GM23338 (cell line): ENCODE measurements at regions not wholly inside any gene's neighbourhood (a gene's known extent, or its start where the extent isn't known, plus 50 kb on each side); places are given as distances from the start of the nearest gene placed in this dataset.

Source experiments
- ATAC-seq: fragments of 200-7000 bp; cut with Tn5 transposase; 3 replicates; pipeline ENCODE4 v1.9.1; 2020
- DNase-seq: peaks from one replicate; pipeline ENCODE4 v3.0.0-alpha.2; 2015; ENCODE audit warnings: low spot score
- H2AFZ ChIP-seq: fragments of 200-600 bp; sonication (generic); 2 replicates; pipeline ENCODE4 v1.8.0; 2016; ENCODE audit warnings: antibody characterized with exemption, mild to moderate bottlenecking, moderate library complexity
- H3F3A ChIP-seq: fragments of 200-600 bp; sonication (generic); replicated peaks from 2 replicates; pipeline ENCODE4 v1.8.0; 2017; ENCODE audit warnings: antibody characterized with exemption, mixed run types, low read depth
- H3K27ac ChIP-seq: fragments of 200-600 bp; sonication (generic); 2 replicates; pipeline ENCODE4 v1.6.1; 2016; ENCODE audit warnings: low read depth
- H3K27me3 ChIP-seq: fragments of 200-600 bp; sonication (generic); 2 replicates; pipeline ENCODE4 v1.8.0; 2016; ENCODE audit warnings: mild to moderate bottlenecking, mixed run types, moderate library complexity; ENCODE audit not compliant: insufficient read depth
- H3K36me3 ChIP-seq: fragments of 200-600 bp; sonication (generic); 2 replicates; pipeline ENCODE4 v1.8.0; 2016; ENCODE audit warnings: mild to moderate bottlenecking; ENCODE audit not compliant: insufficient read depth
- H3K4me1 ChIP-seq: fragments of 200-600 bp; sonication (generic); 2 replicates; pipeline ENCODE4 v1.8.0; 2016; ENCODE audit warnings: mild to moderate bottlenecking, moderate library complexity; ENCODE audit not compliant: insufficient read depth
- H3K4me2 ChIP-seq: fragments of 200-600 bp; sonication (generic); 2 replicates; pipeline ENCODE4 v1.7.1; 2017; ENCODE audit warnings: mixed run types
- H3K4me3 ChIP-seq: fragments of 200-600 bp; sonication (generic); 2 replicates; pipeline ENCODE4 v1.6.1; 2016; ENCODE audit warnings: mixed run types
- H3K79me2 ChIP-seq: fragments of 200-600 bp; sonication (generic); replicated peaks from 2 replicates; pipeline ENCODE4 v1.8.0; 2017; ENCODE audit warnings: mild to moderate bottlenecking; ENCODE audit not compliant: insufficient read depth
- H3K9me2 ChIP-seq: fragments of 200-600 bp; sonication (generic); 2 replicates; pipeline ENCODE4 v1.8.0; 2017; ENCODE audit not compliant: insufficient read depth
- H4K20me1 ChIP-seq: fragments of 200-600 bp; sonication (generic); replicated peaks from 2 replicates; pipeline ENCODE4 v1.8.0; 2017; ENCODE audit warnings: mild to moderate bottlenecking; ENCODE audit not compliant: insufficient read depth
- H3K27ac Mint-ChIP-seq: 2 replicates; pipeline ENCODE4 v1.8.0; 2020; ENCODE audit warnings: inconsistent platforms, mild to moderate bottlenecking, moderate library complexity, mixed read lengths
- H3K27me3 Mint-ChIP-seq: 3 replicates; pipeline ENCODE4 v1.8.0; 2022; ENCODE audit warnings: low read depth, mild to moderate bottlenecking, moderate library complexity, mixed read lengths, inconsistent platforms; ENCODE audit not compliant: insufficient read depth, poor library complexity
- H3K36me3 Mint-ChIP-seq: 3 replicates; pipeline ENCODE4 v1.8.0; 2021; ENCODE audit warnings: low read depth, mild to moderate bottlenecking, inconsistent platforms, moderate library complexity, mixed read lengths
- H3K4me1 Mint-ChIP-seq: 3 replicates; pipeline ENCODE4 v1.8.0; 2020; ENCODE audit warnings: mild to moderate bottlenecking, inconsistent platforms, mixed read lengths
- H3K4me3 Mint-ChIP-seq: 3 replicates; pipeline ENCODE4 v1.8.0; 2021; ENCODE audit warnings: moderate library complexity, mild to moderate bottlenecking, inconsistent platforms, mixed read lengths
- H3K9me3 Mint-ChIP-seq: 3 replicates; pipeline ENCODE4 v1.8.0; 2020; ENCODE audit warnings: moderate library complexity, mild to moderate bottlenecking, inconsistent platforms, mixed read lengths
- CREB1 ChIP-seq: fragments of 250-450 bp; sonication (Bioruptor Pico); IDR thresholded peaks from 2 replicates; pipeline ENCODE4 v1.5.0; 2020; ENCODE audit warnings: low read depth, mild to moderate bottlenecking, moderate library complexity
- ETS1 ChIP-seq: IDR thresholded peaks from 2 replicates; pipeline ENCODE4 v1.6.1; 2016; ENCODE audit warnings: antibody characterized with exemption
- JUNB ChIP-seq: IDR thresholded peaks from one replicate; pipeline ENCODE4 v1.6.1; 2016; ENCODE audit warnings: antibody characterized with exemption; ENCODE audit not compliant: unreplicated experiment
- NANOG ChIP-seq: IDR thresholded peaks from 2 replicates; pipeline ENCODE4 v1.6.1; 2016; ENCODE audit warnings: antibody characterized with exemption, borderline replicate concordance
- REST ChIP-seq: IDR thresholded peaks from one replicate; pipeline ENCODE4 v1.6.1; 2018; ENCODE audit warnings: antibody characterized with exemption; ENCODE audit not compliant: unreplicated experiment
- ZNF114 ChIP-seq: fragments of 250-450 bp; sonication (Bioruptor Pico); IDR thresholded peaks from 2 replicates; pipeline ENCODE4 v1.5.0; 2020; ENCODE audit warnings: mild to moderate bottlenecking, moderate library complexity
- ZNF331 ChIP-seq: fragments of 250-450 bp; sonication (Bioruptor Pico); IDR thresholded peaks from 2 replicates; pipeline ENCODE4 v1.5.0; 2020; ENCODE audit warnings: low read depth, mild to moderate bottlenecking, moderate library complexity
- TF ChIP-seq, protein P1 (sequence below), 2 experiments: fragments of 200-600 bp in 1 of 2; sonication (generic) in 1 of 2; conservative IDR thresholded peaks; 2 replicates each; pipeline versions ENCODE4 v1.5.1 to v1.6.1; 2016 to 2017; ENCODE audit warnings: antibody characterized with exemption in 2 of 2, low read depth in 2 of 2, mild to moderate bottlenecking in 2 of 2, moderate library complexity in 1 of 2

GRCh38 chrX:121932688-121933087 lies 885.3 kb downstream of the GLUD2 start (continued):
- TF ChIP-seq REST (no peak), ETS1 (no peak), NANOG (no peak), ZNF331 (CRISPR knock-in tag) (no peak)

- no peaks in the 10 kb centered on the region for H3K27me3 ChIP-seq
- no peaks in the 10 kb centered on the region for H3K36me3 ChIP-seq
- Mint-ChIP-seq H3K27me3 (no peaks in the 10 kb centered on the region), H3K36me3 (0 out of 3 replicates have a peak, but pooled peaks cover 3% of the 10 kb centered on the region), H3K4me1 (no peaks in the 10 kb centered on the region), H3K4me3 (no peak overlapping the region), H3K9me3 (peaks cover 5% of the 10 kb centered on the region), H3K27ac (no peak overlapping the region)
- H2AFZ ChIP-seq, result no peak overlapping the region
- no peaks in the 10 kb centered on the region for H3K4me1 ChIP-seq
- no peaks in the 10 kb centered on the region for H3F3A ChIP-seq
- no peak overlapping the region for H3K27ac ChIP-seq
- no peak for ATAC-seq
- no peak overlapping the region for H3K4me3 ChIP-seq
- H3K9me2 ChIP-seq, result no peaks in the 10 kb centered on the region
- no peak overlapping the region for H3K4me2 ChIP-seq
- no peaks in the 10 kb centered on the region for H3K79me2 ChIP-seq
- no peaks in the 10 kb centered on the region for H4K20me1 ChIP-seq
- no peak for DNase-seq
- TF ChIP-seq ZNF331 (CRISPR knock-in tag) (no peak), JUNB (no peak), REST (no peak), CREB1 (CRISPR knock-in tag) (no peak), ETS1 (no peak), NANOG (no peak), ZNF114 (CRISPR knock-in tag) (no peak)
- TF ChIP-seq, protein P1, sequence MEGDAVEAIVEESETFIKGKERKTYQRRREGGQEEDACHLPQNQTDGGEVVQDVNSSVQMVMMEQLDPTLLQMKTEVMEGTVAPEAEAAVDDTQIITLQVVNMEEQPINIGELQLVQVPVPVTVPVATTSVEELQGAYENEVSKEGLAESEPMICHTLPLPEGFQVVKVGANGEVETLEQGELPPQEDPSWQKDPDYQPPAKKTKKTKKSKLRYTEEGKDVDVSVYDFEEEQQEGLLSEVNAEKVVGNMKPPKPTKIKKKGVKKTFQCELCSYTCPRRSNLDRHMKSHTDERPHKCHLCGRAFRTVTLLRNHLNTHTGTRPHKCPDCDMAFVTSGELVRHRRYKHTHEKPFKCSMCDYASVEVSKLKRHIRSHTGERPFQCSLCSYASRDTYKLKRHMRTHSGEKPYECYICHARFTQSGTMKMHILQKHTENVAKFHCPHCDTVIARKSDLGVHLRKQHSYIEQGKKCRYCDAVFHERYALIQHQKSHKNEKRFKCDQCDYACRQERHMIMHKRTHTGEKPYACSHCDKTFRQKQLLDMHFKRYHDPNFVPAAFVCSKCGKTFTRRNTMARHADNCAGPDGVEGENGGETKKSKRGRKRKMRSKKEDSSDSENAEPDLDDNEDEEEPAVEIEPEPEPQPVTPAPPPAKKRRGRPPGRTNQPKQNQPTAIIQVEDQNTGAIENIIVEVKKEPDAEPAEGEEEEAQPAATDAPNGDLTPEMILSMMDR (conservative IDR thresholded peaks at IDR 0.05; ENCODE audit: low read depth in 2 of 2), result no peak
Measured at GRCh38 chrX:121949041-121949760, 901.8 kb downstream of the GLUD2 start.
